IPS-20b (cell line): ENCODE measurements at regions not wholly inside any gene's neighbourhood (a gene's known extent, or its start where the extent isn't known, plus 50 kb on each side); places are given as distances from the start of the nearest gene placed in this dataset.

Experiments
- H3K27ac ChIP-seq: one replicate; pipeline ENCODE4 v1.5.1; 2013; ENCODE audit warnings: low read length
- H3K27me3 ChIP-seq: 2 replicates; pipeline ENCODE4 v1.6.1; 2013; ENCODE audit warnings: mild to moderate bottlenecking, low read length, inconsistent platforms; ENCODE audit not compliant: insufficient read depth
- H3K36me3 ChIP-seq: 2 replicates; pipeline ENCODE4 v1.6.1; 2013; ENCODE audit warnings: low read depth, mild to moderate bottlenecking, inconsistent platforms, low read length, moderate library complexity; ENCODE audit not compliant: insufficient read depth
- H3K4me1 ChIP-seq: 2 replicates; pipeline ENCODE4 v1.6.1; 2013; ENCODE audit warnings: mild to moderate bottlenecking, control low read depth, inconsistent platforms, low read length, moderate library complexity; ENCODE audit not compliant: insufficient read depth
- H3K4me3 ChIP-seq: 2 replicates; pipeline ENCODE4 v1.5.1; 2013; ENCODE audit warnings: mild to moderate bottlenecking, low read length, inconsistent platforms
- H3K9ac ChIP-seq: 2 replicates; pipeline ENCODE4 v1.6.1; 2013; ENCODE audit warnings: low read depth, mild to moderate bottlenecking, inconsistent platforms, low read length, moderate library complexity
- H3K9me3 ChIP-seq: 2 replicates; pipeline ENCODE4 v1.6.1; 2013; ENCODE audit warnings: mild to moderate bottlenecking, low read depth, low read length, inconsistent platforms; ENCODE audit not compliant: insufficient read depth

DNA sequence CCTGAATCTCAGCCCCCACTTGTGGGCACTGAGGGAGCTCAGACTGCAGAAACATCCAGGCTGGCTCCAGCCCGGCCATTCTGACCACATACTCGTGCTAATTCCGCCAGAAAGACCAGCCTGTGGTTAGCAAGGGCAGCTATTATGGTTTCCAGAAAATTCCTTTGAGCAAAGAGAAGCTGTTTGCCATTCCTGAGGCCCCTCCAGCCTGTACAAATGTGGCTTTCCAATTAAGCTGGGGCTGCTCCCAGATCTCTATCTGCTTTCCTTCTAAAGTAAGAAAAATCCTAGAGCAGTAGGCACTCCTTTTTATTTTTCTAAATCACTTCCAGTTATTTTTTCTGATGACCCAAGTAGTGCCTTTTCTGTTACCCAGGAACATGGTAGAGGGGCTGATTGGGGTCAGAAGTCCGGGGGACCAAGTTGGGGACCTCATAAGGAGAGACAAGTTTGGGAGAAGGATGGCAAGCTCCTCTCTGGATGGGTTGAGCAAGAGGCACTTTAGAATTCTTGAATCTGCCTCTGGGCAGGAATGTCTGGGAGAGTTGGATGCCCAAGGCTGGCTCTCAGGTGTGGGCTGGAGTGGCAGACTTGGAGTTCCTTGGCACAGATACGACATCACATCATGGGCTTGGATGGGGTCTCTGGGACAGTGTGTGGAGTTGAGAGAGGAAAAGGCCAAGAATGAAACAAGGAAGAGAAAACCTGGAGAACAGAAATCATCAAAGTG, 83.3 kb upstream of the TNRC6C start:
- Histone ChIP-seq H3K36me3 (no peaks in the 10 kb centered on the region), H3K4me3 (no peak overlapping the region), H3K4me1 (no peaks in the 10 kb centered on the region), H3K9ac (no peak overlapping the region), H3K27me3 (no peaks in the 10 kb centered on the region), H3K27ac (no peak overlapping the region), H3K9me3 (peaks cover 8% of the 10 kb centered on the region)

DNA sequence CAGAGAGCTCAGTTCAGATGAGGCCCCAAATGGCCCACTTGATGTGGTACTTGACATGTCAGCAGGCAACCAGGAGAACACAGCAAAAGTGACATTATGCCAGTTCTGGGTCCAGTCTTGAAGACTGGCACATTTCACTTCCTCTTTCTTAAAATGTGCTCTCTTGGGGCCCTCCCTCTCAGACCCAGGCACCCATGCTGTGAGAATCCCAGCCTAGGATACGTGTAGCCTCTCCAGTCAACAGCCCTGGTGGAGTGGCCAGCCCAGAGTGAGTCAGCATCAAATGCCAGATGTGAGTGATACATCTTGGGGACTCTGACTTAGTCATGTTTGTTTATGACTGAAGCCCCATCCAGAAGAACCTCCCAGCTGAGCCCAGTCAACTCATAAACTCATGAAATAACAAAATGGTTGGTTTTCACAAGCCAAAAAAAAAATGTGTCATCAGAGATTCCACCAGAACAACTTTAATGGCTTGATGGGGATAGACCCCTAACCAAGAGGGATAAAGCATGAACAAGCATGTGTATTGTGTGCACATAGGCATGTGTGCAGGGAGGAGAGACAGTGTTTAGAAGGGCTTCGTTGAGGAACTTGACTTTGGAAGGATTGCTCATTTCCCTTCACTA, 82.5 kb upstream of the TNRC6C start:
- Histone ChIP-seq H3K4me1 (no peaks in the 10 kb centered on the region), H3K27me3 (no peaks in the 10 kb centered on the region), H3K27ac (no peak overlapping the region), H3K36me3 (no peaks in the 10 kb centered on the region), H3K9ac (no peak overlapping the region), H3K9me3 (peaks cover 8% of the 10 kb centered on the region), H3K4me3 (no peak overlapping the region)

DNA sequence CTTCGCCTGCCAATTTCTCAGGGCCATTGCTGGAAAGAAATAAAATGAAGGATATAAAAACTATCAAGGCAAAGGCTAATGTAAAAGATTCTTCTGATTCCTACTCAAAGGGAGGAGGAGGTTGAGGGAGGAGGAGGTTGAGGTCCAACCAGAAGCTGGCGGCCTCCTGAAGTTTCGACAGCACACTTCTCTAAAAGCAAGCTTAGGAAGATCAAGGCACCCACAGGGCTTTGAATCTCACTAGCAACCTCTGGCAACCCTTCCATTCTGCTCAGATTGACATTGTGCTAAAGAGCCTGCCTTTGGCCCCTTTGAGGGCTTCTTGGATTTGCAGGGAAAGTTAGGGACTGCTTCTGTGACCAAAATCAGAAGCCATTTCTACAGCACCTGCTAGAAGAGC, 81.5 kb upstream of the TNRC6C start:
- Histone ChIP-seq H3K4me1 (no peaks in the 10 kb centered on the region), H3K4me3 (no peak overlapping the region), H3K9ac (no peak overlapping the region), H3K27me3 (no peaks in the 10 kb centered on the region), H3K9me3 (peaks cover 8% of the 10 kb centered on the region), H3K27ac (no peak overlapping the region), H3K36me3 (no peaks in the 10 kb centered on the region)

DNA sequence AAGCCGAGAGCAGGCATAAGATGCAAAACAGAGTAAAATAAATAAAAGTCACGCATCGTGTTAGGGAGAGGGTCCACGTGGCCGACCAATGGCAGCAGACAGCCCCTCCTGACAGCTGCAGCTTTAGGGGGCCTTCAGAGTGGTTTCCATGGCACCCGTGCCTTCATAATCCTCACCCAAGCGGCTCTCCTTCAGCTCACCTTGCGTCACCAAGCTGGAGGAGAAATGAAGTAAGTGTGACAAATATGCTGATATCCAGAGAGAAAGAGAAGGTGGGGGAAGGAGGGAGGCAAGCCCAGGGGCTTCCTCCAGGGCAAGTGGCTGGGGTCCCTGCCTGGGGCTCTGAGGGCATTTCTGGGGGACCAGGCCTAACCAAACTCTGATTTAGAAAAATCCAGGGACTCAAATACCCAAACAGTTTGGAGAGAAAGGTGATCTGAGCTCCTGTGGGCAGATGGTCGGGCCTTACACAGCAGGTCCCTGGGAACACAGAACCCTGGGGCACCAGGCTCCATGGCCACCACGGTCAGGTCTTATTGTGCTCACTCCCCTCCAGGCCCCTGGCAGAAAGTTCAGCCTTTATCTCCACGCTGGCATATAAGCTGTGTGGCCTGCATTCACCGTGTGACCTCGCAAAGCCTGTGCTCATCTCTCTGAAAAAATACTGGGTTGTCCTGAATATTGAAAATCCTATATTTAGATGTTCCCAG, 80.7 kb upstream of the TNRC6C start:
- Histone ChIP-seq H3K27me3 (no peaks in the 10 kb centered on the region), H3K27ac (no peak overlapping the region), H3K9ac (no peak overlapping the region), H3K4me3 (no peak overlapping the region), H3K9me3 (peaks cover 8% of the 10 kb centered on the region), H3K36me3 (no peaks in the 10 kb centered on the region), H3K4me1 (no peaks in the 10 kb centered on the region)

DNA sequence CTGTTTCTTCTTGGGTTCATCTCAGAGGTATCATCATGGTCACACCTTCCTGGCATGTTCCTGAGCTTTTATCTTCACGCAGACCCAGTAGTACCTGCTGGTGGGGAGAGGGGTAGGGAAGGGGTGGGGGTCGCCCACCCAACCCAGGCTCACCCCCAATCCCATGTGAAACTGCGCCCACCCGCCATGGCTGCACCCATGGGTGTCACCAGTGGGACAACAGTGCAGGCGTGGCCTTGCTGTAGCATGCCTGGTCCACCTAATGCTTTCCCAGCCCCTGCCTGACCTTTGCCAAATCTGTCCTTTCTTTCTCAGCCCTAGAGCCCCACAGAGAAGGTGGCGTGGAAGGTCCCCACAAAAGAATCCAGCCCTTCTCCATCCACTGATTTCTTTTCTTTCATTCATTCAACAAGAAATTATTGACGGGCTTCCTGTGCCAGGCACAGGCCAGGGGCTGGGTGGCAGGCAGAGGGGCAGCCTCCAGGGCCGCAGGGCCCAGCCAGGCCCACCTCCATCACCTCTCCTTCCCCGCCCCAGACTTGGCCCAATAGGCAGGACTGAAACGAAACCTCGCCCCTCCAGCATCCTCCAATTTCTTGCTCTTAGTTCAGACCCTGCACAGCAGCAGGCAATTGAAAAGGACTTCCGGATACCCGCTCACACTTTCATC, 79.1 kb upstream of the TNRC6C start:
- no peaks in the 10 kb centered on the region for H3K36me3 ChIP-seq
- no peak overlapping the region for H3K9ac ChIP-seq
- peaks cover 8% of the 10 kb centered on the region for H3K9me3 ChIP-seq
- no peak overlapping the region for H3K4me3 ChIP-seq
- H3K27ac ChIP-seq = no peak overlapping the region
- H3K27me3 ChIP-seq = no peaks in the 10 kb centered on the region; the same call in 1 of the 2 replicates
- H3K4me1 ChIP-seq = peaks cover 3% of the 10 kb centered on the region; the same call in 1 of the 2 replicates

DNA sequence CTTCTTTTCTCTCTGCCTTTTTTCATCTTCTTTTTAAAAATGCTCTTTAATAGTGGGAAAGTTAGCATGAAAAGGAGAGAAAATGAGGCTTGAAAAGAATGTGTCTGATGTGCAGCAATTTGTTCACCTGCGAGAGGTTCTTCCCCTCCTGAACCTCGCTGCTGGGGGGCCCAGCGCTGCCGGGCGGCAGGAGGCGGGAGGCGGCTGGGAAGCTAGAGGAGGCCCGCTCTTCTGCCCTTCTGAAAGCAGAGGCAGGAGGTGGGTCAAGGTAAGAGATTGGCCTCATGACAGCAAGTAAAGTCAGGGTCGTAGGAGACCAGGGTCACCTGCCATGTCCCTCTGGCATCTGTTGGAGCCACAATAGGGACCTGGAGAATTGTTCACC, 78.6 kb upstream of the TNRC6C start:
- Histone ChIP-seq H3K4me1 (peaks cover 3% of the 10 kb centered on the region; the same call in 1 of the 2 replicates), H3K9ac (no peak overlapping the region), H3K4me3 (no peak overlapping the region), H3K36me3 (no peaks in the 10 kb centered on the region), H3K27ac (no peak overlapping the region), H3K27me3 (no peaks in the 10 kb centered on the region; the same call in 1 of the 2 replicates), H3K9me3 (peaks cover 8% of the 10 kb centered on the region)

DNA sequence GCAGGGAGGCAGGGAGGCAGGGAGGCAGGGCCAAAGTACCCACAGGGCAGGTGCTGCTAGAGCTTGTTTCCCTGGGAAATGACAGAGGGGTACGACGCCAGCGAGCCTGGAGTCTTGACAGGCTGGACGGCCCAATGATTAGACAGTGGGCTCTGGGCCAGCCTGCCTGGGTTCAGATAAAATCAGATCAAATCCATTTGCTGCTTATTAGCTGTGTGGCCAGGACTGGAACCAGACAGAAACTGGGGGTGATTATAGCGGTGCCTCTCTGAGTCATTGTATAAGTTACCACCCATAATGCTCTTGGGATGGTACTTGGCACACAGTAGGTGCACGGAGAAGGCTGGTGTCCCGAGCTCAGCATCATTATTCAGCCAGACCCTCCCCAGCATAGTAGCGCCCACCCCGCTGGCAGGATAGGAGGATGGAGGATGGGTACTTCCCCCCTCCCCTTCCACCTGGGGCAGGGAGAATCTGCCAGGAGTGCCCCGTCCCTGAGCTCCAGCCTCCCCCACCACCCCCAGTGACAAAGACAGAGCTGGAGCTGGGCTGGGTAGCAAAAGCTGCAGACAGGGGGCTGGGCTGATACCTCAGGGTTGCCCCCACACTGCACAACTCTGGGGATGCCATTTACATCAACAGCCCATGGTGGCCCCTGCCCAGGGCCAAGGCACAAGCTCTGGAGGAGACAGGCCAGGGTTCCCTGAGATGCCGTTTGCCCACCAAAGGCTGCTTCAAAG, 77.6 kb upstream of the TNRC6C start:
- H3K4me3 ChIP-seq = no peak overlapping the region
- peaks cover 2% of the 10 kb centered on the region; the same call in 1 of the 2 replicates for H3K27me3 ChIP-seq
- no peaks in the 10 kb centered on the region for H3K36me3 ChIP-seq
- peaks cover 3% of the 10 kb centered on the region; the same call in 1 of the 2 replicates for H3K4me1 ChIP-seq
- peaks cover 5% of the 10 kb centered on the region for H3K9me3 ChIP-seq
- H3K27ac ChIP-seq = no peak overlapping the region
- no peak overlapping the region for H3K9ac ChIP-seq

DNA sequence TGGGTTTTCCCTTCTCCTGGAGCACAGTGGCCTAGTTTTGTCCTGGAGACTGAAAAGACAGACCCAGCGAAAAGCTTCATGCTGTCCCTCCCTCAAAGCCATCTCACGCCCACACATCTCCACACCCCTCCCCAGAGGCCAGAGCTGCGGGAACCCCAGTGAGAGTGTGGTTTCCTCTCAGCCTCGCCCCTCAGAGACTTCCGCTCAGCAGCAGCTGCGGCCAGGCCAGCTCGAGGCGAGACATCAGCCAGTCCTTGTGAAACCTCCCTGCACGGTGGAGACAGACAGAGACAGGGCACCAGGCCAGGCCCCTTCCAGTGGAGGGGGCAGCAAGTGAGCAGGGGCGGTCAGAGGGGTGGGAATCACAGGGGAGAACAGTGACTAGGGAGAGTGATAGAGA, 77.0 kb upstream of the TNRC6C start:
- Histone ChIP-seq H3K9me3 (no peaks in the 10 kb centered on the region), H3K27ac (no peak overlapping the region), H3K9ac (no peak overlapping the region), H3K27me3 (peaks cover 8% of the 10 kb centered on the region; the same call in 1 of the 2 replicates), H3K4me3 (no peak overlapping the region), H3K36me3 (no peaks in the 10 kb centered on the region), H3K4me1 (peaks cover 3% of the 10 kb centered on the region; the same call in 1 of the 2 replicates)

DNA sequence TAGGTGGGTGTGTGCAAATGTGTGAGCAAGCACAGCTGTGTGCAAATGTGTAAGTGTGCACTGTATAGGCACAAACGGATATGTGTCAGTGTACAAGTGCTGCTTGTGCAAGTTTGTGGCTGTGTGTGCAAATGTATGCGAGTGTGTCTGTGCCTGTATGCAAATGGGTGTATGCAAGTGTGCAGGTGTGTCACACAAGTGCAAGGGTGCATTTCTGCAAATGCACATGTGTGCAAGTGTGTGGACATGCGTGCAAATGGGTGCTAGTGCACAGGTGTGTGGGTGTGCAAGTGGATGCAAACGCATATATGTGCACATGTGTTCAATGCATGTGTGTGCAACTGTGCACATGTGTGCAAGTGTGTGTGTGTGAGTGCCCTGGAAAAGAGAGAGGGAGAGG, 76.5 kb upstream of the TNRC6C start:
- Histone ChIP-seq H3K36me3 (no peaks in the 10 kb centered on the region), H3K9ac (no peak overlapping the region), H3K9me3 (no peaks in the 10 kb centered on the region), H3K27me3 (peaks cover 13% of the 10 kb centered on the region; the same call in 1 of the 2 replicates), H3K4me3 (no peak overlapping the region), H3K27ac (no peak overlapping the region), H3K4me1 (peaks cover 3% of the 10 kb centered on the region; the same call in 1 of the 2 replicates)

DNA sequence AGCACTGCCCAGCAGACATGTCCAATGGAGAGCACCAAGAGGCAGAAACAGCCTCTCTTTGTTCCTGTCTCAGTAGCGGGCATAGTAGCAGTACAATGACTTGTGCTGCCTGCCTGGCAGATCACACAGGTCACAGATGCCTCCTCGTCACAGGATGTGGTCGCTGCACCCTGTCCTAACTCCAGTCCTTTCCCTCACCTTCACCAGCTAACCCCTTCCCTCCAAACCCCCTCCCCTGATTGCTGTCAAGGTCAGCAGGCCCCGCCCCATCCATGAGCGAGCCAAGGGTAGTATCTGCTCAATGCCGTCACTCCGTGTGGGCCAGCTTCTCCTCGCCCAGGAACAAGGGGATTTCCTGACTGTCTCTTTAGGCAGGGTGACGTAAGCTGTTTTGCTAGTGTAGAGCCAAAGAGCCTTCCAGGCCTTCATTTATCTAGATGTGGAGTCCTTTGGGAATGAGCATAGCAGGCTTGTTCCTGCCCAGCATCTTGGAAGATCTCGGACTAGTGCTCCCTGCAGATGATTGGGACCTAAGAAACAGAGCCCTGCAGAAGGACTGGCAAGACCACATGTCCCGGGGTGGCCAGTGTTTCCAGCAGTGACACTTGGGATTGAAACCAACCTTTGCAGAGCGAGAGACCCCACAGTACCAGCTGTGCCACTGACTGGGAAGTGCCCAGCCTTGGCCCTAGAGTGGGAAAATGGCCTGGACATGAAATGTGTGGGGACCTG, 75.9 kb upstream of the TNRC6C start:
- Histone ChIP-seq H3K9ac (no peak overlapping the region), H3K4me1 (peaks cover 3% of the 10 kb centered on the region; the same call in 1 of the 2 replicates), H3K9me3 (no peaks in the 10 kb centered on the region), H3K36me3 (no peaks in the 10 kb centered on the region), H3K27me3 (peaks cover 19% of the 10 kb centered on the region; the same call in 1 of the 2 replicates), H3K27ac (no peak overlapping the region), H3K4me3 (no peak overlapping the region)
